ENCODE measurements at regions not wholly inside any gene's neighbourhood (a gene's known extent, or its start where the extent isn't known, plus 50 kb on each side); places are given as distances from the start of the nearest gene placed in this dataset.

DNA sequence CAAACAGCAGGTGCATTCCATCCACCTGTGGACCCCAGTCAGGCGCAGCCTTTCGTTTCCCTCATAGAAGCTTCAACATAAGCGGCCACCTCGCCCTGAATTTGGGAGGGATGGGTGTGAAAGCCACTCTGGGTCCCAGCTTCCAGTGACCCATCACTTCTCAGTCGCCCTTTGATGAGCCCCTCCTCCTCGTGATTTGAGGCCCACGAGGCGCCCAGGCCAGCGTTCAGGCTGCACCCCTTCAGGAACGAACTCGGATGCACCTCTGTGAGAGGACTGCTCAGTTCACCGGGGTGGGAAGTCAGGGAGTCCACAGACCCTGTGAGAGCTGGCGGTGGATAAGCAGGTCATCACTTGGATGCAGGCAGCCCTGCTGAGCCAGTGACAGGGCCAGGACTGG, 1118.2 kb downstream of the BRD1 start:
- TF ChIP-seq, protein P1, sequence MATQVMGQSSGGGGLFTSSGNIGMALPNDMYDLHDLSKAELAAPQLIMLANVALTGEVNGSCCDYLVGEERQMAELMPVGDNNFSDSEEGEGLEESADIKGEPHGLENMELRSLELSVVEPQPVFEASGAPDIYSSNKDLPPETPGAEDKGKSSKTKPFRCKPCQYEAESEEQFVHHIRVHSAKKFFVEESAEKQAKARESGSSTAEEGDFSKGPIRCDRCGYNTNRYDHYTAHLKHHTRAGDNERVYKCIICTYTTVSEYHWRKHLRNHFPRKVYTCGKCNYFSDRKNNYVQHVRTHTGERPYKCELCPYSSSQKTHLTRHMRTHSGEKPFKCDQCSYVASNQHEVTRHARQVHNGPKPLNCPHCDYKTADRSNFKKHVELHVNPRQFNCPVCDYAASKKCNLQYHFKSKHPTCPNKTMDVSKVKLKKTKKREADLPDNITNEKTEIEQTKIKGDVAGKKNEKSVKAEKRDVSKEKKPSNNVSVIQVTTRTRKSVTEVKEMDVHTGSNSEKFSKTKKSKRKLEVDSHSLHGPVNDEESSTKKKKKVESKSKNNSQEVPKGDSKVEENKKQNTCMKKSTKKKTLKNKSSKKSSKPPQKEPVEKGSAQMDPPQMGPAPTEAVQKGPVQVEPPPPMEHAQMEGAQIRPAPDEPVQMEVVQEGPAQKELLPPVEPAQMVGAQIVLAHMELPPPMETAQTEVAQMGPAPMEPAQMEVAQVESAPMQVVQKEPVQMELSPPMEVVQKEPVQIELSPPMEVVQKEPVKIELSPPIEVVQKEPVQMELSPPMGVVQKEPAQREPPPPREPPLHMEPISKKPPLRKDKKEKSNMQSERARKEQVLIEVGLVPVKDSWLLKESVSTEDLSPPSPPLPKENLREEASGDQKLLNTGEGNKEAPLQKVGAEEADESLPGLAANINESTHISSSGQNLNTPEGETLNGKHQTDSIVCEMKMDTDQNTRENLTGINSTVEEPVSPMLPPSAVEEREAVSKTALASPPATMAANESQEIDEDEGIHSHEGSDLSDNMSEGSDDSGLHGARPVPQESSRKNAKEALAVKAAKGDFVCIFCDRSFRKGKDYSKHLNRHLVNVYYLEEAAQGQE (IDR thresholded peaks at IDR 0.05; ENCODE audit: insufficient read depth in 1 of 2, low read depth in 2 of 2, low read length in 1 of 2), result no peak
- DNase-seq (ENCODE audit: low read depth, low spot score) (no peak), ATAC-seq (no peak)
- H3K27ac ChIP-seq (ENCODE audit: low read length), result no peak overlapping the region
- H3K36me3 ChIP-seq (ENCODE audit: control insufficient read depth, insufficient read depth, low read length), result no peaks in the 10 kb centered on the region
- H3K9me3 ChIP-seq (ENCODE audit: control insufficient read depth, insufficient read depth, low read depth, low read length), result no peaks in the 10 kb centered on the region
- POLR2A ChIA-PET, result no interaction called here
- H3K4me1 ChIP-seq (ENCODE audit: control insufficient read depth, insufficient read depth, low read length), result no peaks in the 10 kb centered on the region
- CTCF ChIA-PET, result no interaction called here
- H3K4me3 ChIP-seq (ENCODE audit: low read depth in 2 of 2, low read length in 2 of 2), result no peak overlapping the region
- no peaks in the 10 kb centered on the region; the same call in 1 of the 2 replicates for H3K27me3 ChIP-seq (ENCODE audit: control insufficient read depth, insufficient read depth, low read length)
- in situ Hi-C loops (cut with HindIII; ENCODE audit: low pct_unique_long_range_greater_than_20kb, low sequenced_read_pairs) (no loop called here), intact Hi-C loops (cut with micrococcal nuclease; ENCODE audit: unreplicated experiment) (no loop called here)
- no TSS peak for BruUV-seq (replicated peaks)

DNA sequence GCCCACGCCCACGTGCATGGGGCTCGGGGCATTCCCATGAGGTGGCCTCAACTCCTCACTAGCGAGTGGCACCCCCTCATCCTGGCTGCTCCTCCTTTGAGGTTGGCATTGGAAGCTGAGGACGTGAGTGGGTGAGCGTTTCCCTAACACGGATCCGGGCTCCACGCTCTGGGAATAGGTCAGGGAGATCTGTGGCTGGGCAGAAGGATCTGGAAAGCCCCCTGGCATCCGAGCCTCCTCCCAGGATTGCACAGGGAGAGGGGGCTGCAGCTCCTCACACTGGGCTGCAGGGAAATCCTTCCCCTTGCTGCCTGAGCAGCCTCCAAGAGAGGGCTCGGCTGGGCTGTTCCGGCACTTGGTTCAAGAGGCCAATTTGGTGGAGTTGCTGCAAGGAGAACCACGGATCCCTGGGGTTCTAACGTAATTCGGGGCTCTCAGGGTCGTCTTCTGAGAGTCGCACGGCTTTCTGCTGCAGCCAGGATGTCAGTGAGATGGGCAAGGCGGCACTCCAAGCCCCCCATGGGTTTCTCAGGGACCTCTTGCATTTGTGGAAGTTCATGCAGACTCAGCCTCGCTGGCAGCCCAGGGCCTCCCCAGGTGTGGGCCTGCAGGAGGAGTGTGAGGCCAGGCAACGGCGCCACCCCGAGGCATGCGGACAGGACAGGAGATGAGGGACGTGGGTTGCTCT, 1119.0 kb downstream of the BRD1 start:
- no peak for DNase-seq (ENCODE audit: low read depth, low spot score)
- BruUV-seq (replicated peaks), result no TSS peak
- in situ Hi-C loops (cut with HindIII; ENCODE audit: low pct_unique_long_range_greater_than_20kb, low sequenced_read_pairs) (no loop called here), intact Hi-C loops (cut with micrococcal nuclease; ENCODE audit: unreplicated experiment) (no loop called here)
- no peak overlapping the region for H3K27ac ChIP-seq (ENCODE audit: low read length)
- no peak overlapping the region for H3K4me3 ChIP-seq (ENCODE audit: low read depth in 2 of 2, low read length in 2 of 2)
- no peaks in the 10 kb centered on the region for H3K36me3 ChIP-seq (ENCODE audit: control insufficient read depth, insufficient read depth, low read length)
- ATAC-seq, result no peak
- ChIA-PET POLR2A (no interaction called here), CTCF (no interaction called here)
- H3K4me1 ChIP-seq (ENCODE audit: control insufficient read depth, insufficient read depth, low read length), result no peaks in the 10 kb centered on the region
- H3K9me3 ChIP-seq (ENCODE audit: control insufficient read depth, insufficient read depth, low read depth, low read length), result no peaks in the 10 kb centered on the region
- no peaks in the 10 kb centered on the region; the same call in 1 of the 2 replicates for H3K27me3 ChIP-seq (ENCODE audit: control insufficient read depth, insufficient read depth, low read length)
- TF ChIP-seq, protein P2, sequence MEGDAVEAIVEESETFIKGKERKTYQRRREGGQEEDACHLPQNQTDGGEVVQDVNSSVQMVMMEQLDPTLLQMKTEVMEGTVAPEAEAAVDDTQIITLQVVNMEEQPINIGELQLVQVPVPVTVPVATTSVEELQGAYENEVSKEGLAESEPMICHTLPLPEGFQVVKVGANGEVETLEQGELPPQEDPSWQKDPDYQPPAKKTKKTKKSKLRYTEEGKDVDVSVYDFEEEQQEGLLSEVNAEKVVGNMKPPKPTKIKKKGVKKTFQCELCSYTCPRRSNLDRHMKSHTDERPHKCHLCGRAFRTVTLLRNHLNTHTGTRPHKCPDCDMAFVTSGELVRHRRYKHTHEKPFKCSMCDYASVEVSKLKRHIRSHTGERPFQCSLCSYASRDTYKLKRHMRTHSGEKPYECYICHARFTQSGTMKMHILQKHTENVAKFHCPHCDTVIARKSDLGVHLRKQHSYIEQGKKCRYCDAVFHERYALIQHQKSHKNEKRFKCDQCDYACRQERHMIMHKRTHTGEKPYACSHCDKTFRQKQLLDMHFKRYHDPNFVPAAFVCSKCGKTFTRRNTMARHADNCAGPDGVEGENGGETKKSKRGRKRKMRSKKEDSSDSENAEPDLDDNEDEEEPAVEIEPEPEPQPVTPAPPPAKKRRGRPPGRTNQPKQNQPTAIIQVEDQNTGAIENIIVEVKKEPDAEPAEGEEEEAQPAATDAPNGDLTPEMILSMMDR (IDR thresholded peaks at IDR 0.05), result no peak
- TF ChIP-seq POLR2AphosphoS5 (IDR thresholded peaks at IDR 0.05; ENCODE audit: low read depth, low read length) (no peak), SIN3A (IDR thresholded peaks at IDR 0.05; ENCODE audit: borderline replicate concordance, insufficient read depth, low read depth, low read length) (no peak), TCF7L2 (IDR thresholded peaks at IDR 0.05; ENCODE audit: low read depth, low read length) (no peak)
- TF ChIP-seq, protein P1 (IDR thresholded peaks at IDR 0.05; ENCODE audit: insufficient read depth in 1 of 2, low read depth in 2 of 2, low read length in 1 of 2), result no peak

All from Panc1 (cell line).